Nephron (organoid): ENCODE measurements at regions not wholly inside any gene's neighbourhood (a gene's known extent, or its start where the extent isn't known, plus 50 kb on each side); places are given as distances from the start of the nearest gene placed in this dataset.

Source experiments
- H3K27ac Mint-ChIP-seq, 3 experiments: 2 replicates each; pipeline ENCODE4 v1.8.0; 2020; ENCODE audit warnings: mixed read lengths in 3 of 3, mild to moderate bottlenecking in 2 of 3, moderate library complexity in 1 of 3
- H3K27me3 Mint-ChIP-seq: 2 replicates; pipeline ENCODE4 v1.8.0; 2021; ENCODE audit warnings: low read depth, mild to moderate bottlenecking, moderate library complexity, mixed read lengths
- H3K36me3 Mint-ChIP-seq: 2 replicates; pipeline ENCODE4 v1.8.0; 2020; ENCODE audit warnings: low read depth, mixed read lengths
- H3K4me1 Mint-ChIP-seq: 2 replicates; pipeline ENCODE4 v1.8.0; 2020; ENCODE audit warnings: mixed read lengths
- H3K4me3 Mint-ChIP-seq, 3 experiments: 2 replicates each; pipeline ENCODE4 v1.8.0; 2020; ENCODE audit warnings: mild to moderate bottlenecking in 3 of 3, mixed read lengths in 3 of 3, moderate library complexity in 2 of 3
- H3K9me3 Mint-ChIP-seq: 2 replicates; pipeline ENCODE4 v1.8.0; 2020; ENCODE audit warnings: mixed read lengths
- CTCF ChIP-seq, 3 experiments: fragments of 200-600 bp; sonication (generic); IDR thresholded peaks; one replicate each; pipeline ENCODE4 v1.5.0; 2021; ENCODE audit warnings: antibody characterized with exemption in 3 of 3; ENCODE audit not compliant: unreplicated experiment in 3 of 3

- peaks cover 8% of the 10 kb centered on the region for H3K4me1 Mint-ChIP-seq
- no peak overlapping the region for H3K27ac Mint-ChIP-seq
These were observed 161.9 kb upstream of the UBE3A start for GRCh38 chr15:25600751-25601150.

GRCh38 chr15:25597571-25597970 lies 158.7 kb upstream of the UBE3A start:
- Mint-ChIP-seq H3K4me1 (peaks cover 10% of the 10 kb centered on the region), H3K4me3 (no peak overlapping the region), H3K27ac (no peak overlapping the region), H3K9me3 (peaks cover 10% of the 10 kb centered on the region), H3K27me3 (no peaks in the 10 kb centered on the region), H3K36me3 (no peaks in the 10 kb centered on the region)
- no peak for TF ChIP-seq CTCF (IDR thresholded peaks at IDR 0.05; ENCODE audit: unreplicated experiment in 3 of 3)

More at GRCh38 chr15:25600751-25601150, 161.9 kb upstream of the UBE3A start:
- Mint-ChIP-seq H3K27me3 (no peaks in the 10 kb centered on the region), H3K9me3 (peaks cover 4% of the 10 kb centered on the region), H3K36me3 (no peaks in the 10 kb centered on the region), H3K4me3 (no peak overlapping the region)
- TF ChIP-seq CTCF (IDR thresholded peaks at IDR 0.05; ENCODE audit: unreplicated experiment in 3 of 3): no peak

- Mint-ChIP-seq H3K36me3 (no peaks in the 10 kb centered on the region), H3K9me3 (peaks cover 14% of the 10 kb centered on the region), H3K4me1 (peaks cover 10% of the 10 kb centered on the region), H3K4me3 (no peak overlapping the region), H3K27me3 (no peaks in the 10 kb centered on the region), H3K27ac (no peak overlapping the region)
- TF ChIP-seq CTCF (IDR thresholded peaks at IDR 0.05; ENCODE audit: unreplicated experiment in 3 of 3): no peak
These were observed 158.1 kb upstream of the UBE3A start for GRCh38 chr15:25596644-25597562.

- TF ChIP-seq CTCF (IDR thresholded peaks at IDR 0.05; ENCODE audit: unreplicated experiment in 3 of 3): no peak
- Mint-ChIP-seq H3K4me3 (no peak overlapping the region), H3K27ac (no peak overlapping the region), H3K27me3 (no peaks in the 10 kb centered on the region), H3K36me3 (no peaks in the 10 kb centered on the region), H3K9me3 (peaks cover 43% of the 10 kb centered on the region), H3K4me1 (no peaks in the 10 kb centered on the region)
These were observed 149.0 kb upstream of the UBE3A start for GRCh38 chr15:25587616-25588340.

- Mint-ChIP-seq H3K4me1 (no peaks in the 10 kb centered on the region), H3K27me3 (no peaks in the 10 kb centered on the region), H3K9me3 (peaks cover 25% of the 10 kb centered on the region), H3K27ac (no peak overlapping the region), H3K4me3 (no peak overlapping the region), H3K36me3 (no peaks in the 10 kb centered on the region)
- TF ChIP-seq CTCF (IDR thresholded peaks at IDR 0.05; ENCODE audit: unreplicated experiment in 3 of 3): no peak
These were observed 144.1 kb upstream of the UBE3A start for GRCh38 chr15:25582886-25583285.
